Gastroesophageal sphincter (tissue), 2 donors: ENCODE measurements at regions not wholly inside any gene's neighbourhood (a gene's known extent, or its start where the extent isn't known, plus 50 kb on each side); places are given as distances from the start of the nearest gene placed in this dataset.

Experiments used
- POLR2A ChIP-seq, 2 donors: fragments of 450-650 bp; IDR thresholded peaks; one replicate each; pipeline ENCODE4 v1.6.1; 2017; ENCODE audit warnings: antibody characterized with exemption in 2 of 2, mild to moderate bottlenecking in 2 of 2, moderate library complexity in 1 of 2
- POLR2AphosphoS5 ChIP-seq: sonication (generic); formaldehyde crosslinking; IDR thresholded peaks from one replicate; pipeline ENCODE4 v1.6.1; 2017; ENCODE audit warnings: antibody characterized with exemption

DNA sequence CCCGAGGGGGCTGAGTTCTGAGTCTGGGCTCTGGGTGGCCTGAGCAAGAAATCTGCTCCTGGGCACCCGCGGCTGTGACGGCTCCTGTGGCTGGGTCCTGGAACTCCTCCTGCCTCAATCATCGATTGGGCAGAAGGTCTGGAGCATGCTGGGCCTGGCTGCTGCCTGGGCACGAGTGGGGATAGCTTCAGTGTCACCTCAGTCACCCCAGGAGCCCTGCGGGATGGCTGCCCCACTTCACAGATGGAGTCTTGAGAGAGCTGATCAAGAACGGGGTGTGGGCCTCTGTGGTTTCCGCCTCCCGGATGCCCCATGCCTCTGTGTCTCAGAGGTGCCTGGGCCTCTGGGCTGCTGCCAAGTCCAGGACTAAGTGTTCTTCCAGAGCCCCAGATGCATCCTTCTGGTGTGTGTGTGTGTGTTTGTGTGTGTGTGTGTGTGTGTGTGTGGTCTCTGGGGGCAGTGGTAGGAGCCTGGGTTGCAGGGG is 185.6 kb upstream of the C14orf180 start:
- TF ChIP-seq POLR2A (IDR thresholded peaks at IDR 0.05) (no peak), POLR2AphosphoS5 (no peak)
